Psoas muscle (tissue), 7 donors: ENCODE measurements at regions not wholly inside any gene's neighbourhood (a gene's known extent, or its start where the extent isn't known, plus 50 kb on each side); places are given as distances from the start of the nearest gene placed in this dataset.
A peak's percentile ranks its signal among the peaks of the same experiment; 100 is the strongest.

Source experiments
- ATAC-seq, 4 donors: fragments of 200-7000 bp; cut with Tn5 transposase; one replicate each; pipeline ENCODE4 v1.9.1; 2020; ENCODE audit warnings: moderate library complexity in 3 of 4, mild to moderate bottlenecking in 2 of 4
- DNase-seq, 2 donors: peaks; one replicate each; pipeline ENCODE4 v3.0.0-alpha.2; 2020
- H3K27ac ChIP-seq: fragments of 200-600 bp; one replicate; pipeline ENCODE4 v1.8.0; 2022
- H3K27me3 ChIP-seq, 3 donors: fragments of 200-600 bp in 1 of 3; one replicate each; pipeline versions ENCODE4 v1.6.1 to v1.8.0; 2013 to 2022; ENCODE audit warnings: low read length in 2 of 3, mild to moderate bottlenecking in 2 of 3, moderate library complexity in 1 of 3; ENCODE audit not compliant: insufficient read depth in 3 of 3
- H3K36me3 ChIP-seq, 2 donors: fragments of 200-600 bp in 1 of 2; one replicate each; pipeline versions ENCODE4 v1.6.1 to v1.8.0; 2013 to 2022; ENCODE audit warnings: low read depth in 1 of 2, mild to moderate bottlenecking in 1 of 2, moderate library complexity in 1 of 2; ENCODE audit not compliant: insufficient read depth in 1 of 2
- H3K4me1 ChIP-seq: fragments of 200-600 bp; one replicate; pipeline ENCODE4 v1.8.0; 2022
- H3K4me3 ChIP-seq: fragments of 200-600 bp; one replicate; pipeline ENCODE4 v1.8.0; 2022; ENCODE audit warnings: mild to moderate bottlenecking
- H3K9me3 ChIP-seq: fragments of 200-600 bp; one replicate; pipeline ENCODE4 v1.8.0; 2022
- CTCF ChIP-seq: fragments of 200-600 bp; IDR thresholded peaks from one replicate; pipeline ENCODE4 v1.8.0; 2022; ENCODE audit warnings: antibody characterized with exemption
- WGBS, 3 donors: extraction: QIAGEN DNeasy Blood & Tissue Kit; methylation state at CpG; one replicate each; pipeline versions ENCODE4 v1.1.6 to v1.1.7; 2013; 5-methylcytosine and 5-hydroxymethylcytosine counted together
- intact Hi-C, 2 donors: fragments of 100-400 bp; cut with DNase I; formaldehyde crosslinking; loops; one replicate each; pipeline versions ENCODE4 v1.11.0 to v1.14.2; 2022
- donor health status: healthy with polysubstance abuse.
- donor health status: DM: no; HTN: no; CAD: no; lungs with moderate emphysema.
- donor health status: Bipolar disorder and iron deficiency.
- donor health status: healthy.
- donor health status: DM: yes; HTN: yes; CAD: no.
- donor health status: DM: no; HTN: no; CAD: no.
- donor health status: DM: yes; HTN: yes; CAD: no.

DNA sequence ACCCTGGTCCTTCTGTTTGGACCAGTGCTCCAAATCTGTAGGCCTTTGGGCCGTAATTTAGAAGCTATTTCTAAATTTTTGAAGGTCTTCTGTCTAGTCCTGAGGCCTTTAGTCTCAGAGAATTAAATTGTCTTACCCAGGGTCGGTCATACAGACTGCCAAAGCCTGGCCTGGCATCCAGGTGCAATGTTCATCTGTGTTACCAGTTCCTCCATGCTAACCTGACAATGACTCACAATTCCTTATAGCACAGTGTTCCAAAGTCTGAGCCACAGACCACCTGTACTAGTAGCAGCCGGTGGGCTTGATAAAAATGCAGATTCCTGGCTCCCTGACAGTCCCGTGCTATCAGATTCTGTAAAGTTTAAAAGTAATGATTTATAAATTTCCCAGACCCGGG lies 77.7 kb upstream of the MAP4K3 start:
- 83 to 91% (median 87%) methylated on average over 5 of the region's 5 CpGs for WGBS, 3 donors
- no peak for DNase-seq
- Histone ChIP-seq H3K36me3 (no peaks in the 10 kb centered on the region), H3K9me3 (no peaks in the 10 kb centered on the region), H3K4me1 (peaks cover 48% of the 10 kb centered on the region), H3K4me3 (no peak overlapping the region), H3K27me3 (no peaks in the 10 kb centered on the region), H3K27ac (no peak overlapping the region)
- no peak for ATAC-seq
- intact Hi-C loops, result loop anchor here (5.0 to 10.0 kb wide), 3 partner anchors 140 to 210 kb away; no protein-coding TSS in a partner anchor
- no peak for TF ChIP-seq CTCF

DNA sequence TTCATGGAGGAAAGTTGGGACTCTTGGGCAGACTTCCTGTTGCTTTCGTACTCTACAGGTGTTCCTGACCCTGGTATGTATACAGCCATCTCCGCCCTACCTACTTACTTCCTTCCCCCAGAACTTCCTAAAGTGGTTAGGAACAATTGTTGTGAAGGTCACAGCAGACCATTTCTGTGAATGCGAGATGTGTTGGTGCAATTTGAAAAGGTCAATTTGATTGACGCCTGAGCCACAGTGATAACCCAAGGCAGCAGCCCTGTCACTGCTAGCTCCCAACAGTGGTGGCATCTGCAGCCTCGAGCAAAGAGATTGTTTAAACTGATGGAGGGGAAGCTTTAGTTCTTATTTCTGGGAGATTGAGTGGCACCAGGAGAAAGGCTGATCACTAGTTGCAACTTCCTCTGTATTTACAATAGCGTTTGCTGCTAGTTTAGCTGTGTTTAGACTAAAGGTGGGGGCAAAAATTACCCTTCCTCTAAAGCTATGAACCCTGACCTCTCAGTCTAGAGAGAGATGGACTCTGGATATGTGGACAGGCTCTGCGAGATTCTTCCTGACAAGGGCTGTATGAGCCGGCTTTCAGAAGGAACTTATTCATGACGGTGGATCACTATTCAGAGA lies 78.3 kb upstream of the MAP4K3 start:
- no peaks in the 10 kb centered on the region for H3K9me3 ChIP-seq
- no peaks in the 10 kb centered on the region for H3K36me3 ChIP-seq
- no peak overlapping the region for H3K4me3 ChIP-seq
- DNase-seq (no peak), ATAC-seq (no peak)
- no peak for TF ChIP-seq CTCF
- intact Hi-C loops, result loop anchor here (10.0 kb wide), 2 partner anchors 141 to 209 kb away; no protein-coding TSS in a partner anchor
- H3K4me1 ChIP-seq, result peaks cover 48% of the 10 kb centered on the region
- WGBS, 3 donors, result 77 to 82% (median 81%) methylated on average over 9 of the region's 9 CpGs
- peak overlapping the region; percentile 20 for H3K27ac ChIP-seq
- no peaks in the 10 kb centered on the region for H3K27me3 ChIP-seq

- Histone ChIP-seq H3K9me3 (no peaks in the 10 kb centered on the region), H3K4me1 (peaks cover 48% of the 10 kb centered on the region), H3K4me3 (no peak overlapping the region), H3K27ac (peak overlapping the region; percentile 20), H3K36me3 (no peaks in the 10 kb centered on the region), H3K27me3 (no peaks in the 10 kb centered on the region)
- no peak for TF ChIP-seq CTCF
- intact Hi-C loops, result loop anchor here (10.0 kb wide), 2 partner anchors 141 to 209 kb away; no protein-coding TSS in a partner anchor
- 81 to 90% (median 83%) methylated on average over 6 of the region's 6 CpGs for WGBS, 3 donors
- ATAC-seq, result no peak
- DNase-seq, result no peak
Measured at GRCh38 chr2:39515897-39516346, 78.8 kb upstream of the MAP4K3 start.

DNA sequence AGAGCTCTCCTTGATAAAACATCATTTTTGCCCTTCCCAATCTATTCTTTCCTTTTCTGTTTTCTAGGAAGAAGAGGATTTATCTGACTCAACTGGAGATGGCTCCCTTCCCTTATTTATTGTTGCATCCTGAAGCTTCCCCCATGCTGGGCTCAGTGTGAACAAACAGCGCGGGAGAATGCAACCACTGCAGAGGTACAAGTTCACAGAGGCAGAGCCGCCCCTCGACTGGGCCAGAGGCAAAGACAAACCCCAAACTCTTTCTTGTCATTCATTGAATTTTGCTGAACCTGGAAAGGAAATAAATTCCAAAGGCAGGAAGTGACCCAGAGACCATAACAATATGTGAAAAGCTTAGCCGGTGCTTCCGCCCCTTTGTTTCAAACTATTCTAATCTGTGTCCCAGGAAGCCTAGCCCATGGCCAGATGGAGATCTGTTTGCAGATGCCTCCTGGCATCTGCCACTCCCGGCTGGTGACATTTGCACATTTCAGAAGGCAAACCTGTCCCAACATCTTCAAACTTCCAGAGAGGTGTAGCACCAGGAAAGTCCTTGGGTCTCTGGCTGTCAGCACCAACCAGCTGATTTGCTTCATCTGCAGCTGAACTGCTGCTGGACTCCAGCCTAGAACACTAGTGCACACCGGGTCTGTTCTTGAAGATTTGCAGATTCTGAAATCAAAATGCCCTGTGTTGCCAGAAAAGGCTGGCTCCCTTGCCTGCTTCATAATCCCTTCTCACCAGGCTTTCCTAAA lies 79.4 kb upstream of the MAP4K3 start:
- H3K27me3 ChIP-seq, result no peaks in the 10 kb centered on the region
- H3K27ac ChIP-seq, result peak overlapping the region; percentile 47
- ATAC-seq, result peak; percentile 12 to 81 (median 76)
- peak; percentile 30 to 62 for DNase-seq
- H3K4me1 ChIP-seq, result peaks cover 51% of the 10 kb centered on the region
- H3K9me3 ChIP-seq, result no peaks in the 10 kb centered on the region
- no peak overlapping the region for H3K4me3 ChIP-seq
- intact Hi-C loops, result loop anchor here (10.0 kb wide), 2 partner anchors 142 to 208 kb away; no protein-coding TSS in a partner anchor
- no peak for TF ChIP-seq CTCF
- H3K36me3 ChIP-seq, result no peaks in the 10 kb centered on the region
- WGBS, 3 donors, result 50 to 58% (median 52%) methylated on average over 8 of the region's 8 CpGs
